ENCODE measurements at regions not wholly inside any gene's neighbourhood (a gene's known extent, or its start where the extent isn't known, plus 50 kb on each side); places are given as distances from the start of the nearest gene placed in this dataset.

GRCh38 chr1:209232197-209232596 is 351.3 kb upstream of the CAMK1G start:
- CTCF ChIA-PET (ENCODE audit: unreplicated experiment): no interaction called here
- no peaks in the 10 kb centered on the region for H3K36me3 ChIP-seq (ENCODE audit: insufficient read depth, low read length)
- H4K20me1 ChIP-seq (ENCODE audit: insufficient read depth, low read length): no peaks in the 10 kb centered on the region
- H3K4me2 ChIP-seq (ENCODE audit: low read length): no peak overlapping the region
- no peaks in the 10 kb centered on the region for H3K9me2 ChIP-seq (ENCODE audit: insufficient read depth, low read length)
- H3K79me2 ChIP-seq (ENCODE audit: insufficient read depth, low read depth, low read length): no peaks in the 10 kb centered on the region
- no peak overlapping the region for H3K4me3 ChIP-seq (ENCODE audit: low read depth, low read length, poor library complexity, severe bottlenecking)
- no TSS peak for BruUV-seq (replicated peaks)
- POLR2A ChIA-PET: no interaction called here
- TF ChIP-seq EZH2phosphoT487 (IDR thresholded peaks at IDR 0.05; ENCODE audit: borderline replicate concordance, low read depth, low read length): no peak
- TF ChIP-seq, protein P1, sequence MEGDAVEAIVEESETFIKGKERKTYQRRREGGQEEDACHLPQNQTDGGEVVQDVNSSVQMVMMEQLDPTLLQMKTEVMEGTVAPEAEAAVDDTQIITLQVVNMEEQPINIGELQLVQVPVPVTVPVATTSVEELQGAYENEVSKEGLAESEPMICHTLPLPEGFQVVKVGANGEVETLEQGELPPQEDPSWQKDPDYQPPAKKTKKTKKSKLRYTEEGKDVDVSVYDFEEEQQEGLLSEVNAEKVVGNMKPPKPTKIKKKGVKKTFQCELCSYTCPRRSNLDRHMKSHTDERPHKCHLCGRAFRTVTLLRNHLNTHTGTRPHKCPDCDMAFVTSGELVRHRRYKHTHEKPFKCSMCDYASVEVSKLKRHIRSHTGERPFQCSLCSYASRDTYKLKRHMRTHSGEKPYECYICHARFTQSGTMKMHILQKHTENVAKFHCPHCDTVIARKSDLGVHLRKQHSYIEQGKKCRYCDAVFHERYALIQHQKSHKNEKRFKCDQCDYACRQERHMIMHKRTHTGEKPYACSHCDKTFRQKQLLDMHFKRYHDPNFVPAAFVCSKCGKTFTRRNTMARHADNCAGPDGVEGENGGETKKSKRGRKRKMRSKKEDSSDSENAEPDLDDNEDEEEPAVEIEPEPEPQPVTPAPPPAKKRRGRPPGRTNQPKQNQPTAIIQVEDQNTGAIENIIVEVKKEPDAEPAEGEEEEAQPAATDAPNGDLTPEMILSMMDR (conservative IDR thresholded peaks at IDR 0.05; ENCODE audit: low read length): no peak
- DNase-seq (ENCODE audit: low spot score): no peak
- no peaks in the 10 kb centered on the region for H3K9me3 ChIP-seq (ENCODE audit: low read length)
- no peaks in the 10 kb centered on the region for H3K4me1 ChIP-seq (ENCODE audit: insufficient read depth, low read length, poor library complexity, severe bottlenecking)
- H3K27ac ChIP-seq (ENCODE audit: low read depth, low read length, poor library complexity, severe bottlenecking): no peak overlapping the region
- H2AFZ ChIP-seq (ENCODE audit: low read length): no peak overlapping the region
- intact Hi-C loops (cut with micrococcal nuclease; ENCODE audit: unreplicated experiment): no loop called here

DNA sequence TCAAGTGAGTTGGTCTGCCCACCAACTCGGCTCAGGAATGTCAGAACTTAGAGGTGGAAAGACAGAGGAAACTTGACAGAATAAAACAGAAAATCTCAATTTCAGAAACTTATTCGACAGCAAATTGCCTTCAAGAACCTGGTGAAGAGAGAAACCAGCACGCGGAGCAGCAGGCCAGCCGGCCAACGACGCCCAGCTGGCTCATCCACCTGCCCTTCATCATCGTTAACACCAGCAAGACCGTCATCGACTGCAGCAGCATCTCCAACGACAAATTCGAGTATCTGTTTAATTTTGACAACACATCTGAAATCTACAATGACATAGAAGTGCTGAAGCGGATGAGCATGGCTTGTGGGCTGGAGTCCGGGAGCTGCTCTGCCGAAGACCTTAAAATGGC is 350.8 kb upstream of the CAMK1G start:
- H4K20me1 ChIP-seq (ENCODE audit: insufficient read depth, low read length): no peaks in the 10 kb centered on the region
- POLR2A ChIA-PET: no interaction called here
- CTCF ChIA-PET (ENCODE audit: unreplicated experiment): no interaction called here
- TF ChIP-seq, protein P1 (conservative IDR thresholded peaks at IDR 0.05; ENCODE audit: low read length): no peak
- TF ChIP-seq EZH2phosphoT487 (IDR thresholded peaks at IDR 0.05; ENCODE audit: borderline replicate concordance, low read depth, low read length): no peak
- no peaks in the 10 kb centered on the region for H3K79me2 ChIP-seq (ENCODE audit: insufficient read depth, low read depth, low read length)
- intact Hi-C loops (cut with micrococcal nuclease; ENCODE audit: unreplicated experiment): no loop called here
- H2AFZ ChIP-seq (ENCODE audit: low read length): no peak overlapping the region
- no peaks in the 10 kb centered on the region for H3K9me3 ChIP-seq (ENCODE audit: low read length)
- no peak overlapping the region for H3K27ac ChIP-seq (ENCODE audit: low read depth, low read length, poor library complexity, severe bottlenecking)
- no TSS peak for BruUV-seq (replicated peaks)
- no peak overlapping the region for H3K4me3 ChIP-seq (ENCODE audit: low read depth, low read length, poor library complexity, severe bottlenecking)
- H3K4me1 ChIP-seq (ENCODE audit: insufficient read depth, low read length, poor library complexity, severe bottlenecking): no peaks in the 10 kb centered on the region
- no peak for DNase-seq (ENCODE audit: low spot score)
- no peak overlapping the region for H3K4me2 ChIP-seq (ENCODE audit: low read length)
- no peaks in the 10 kb centered on the region for H3K9me2 ChIP-seq (ENCODE audit: insufficient read depth, low read length)
- no peaks in the 10 kb centered on the region for H3K36me3 ChIP-seq (ENCODE audit: insufficient read depth, low read length)

DNA sequence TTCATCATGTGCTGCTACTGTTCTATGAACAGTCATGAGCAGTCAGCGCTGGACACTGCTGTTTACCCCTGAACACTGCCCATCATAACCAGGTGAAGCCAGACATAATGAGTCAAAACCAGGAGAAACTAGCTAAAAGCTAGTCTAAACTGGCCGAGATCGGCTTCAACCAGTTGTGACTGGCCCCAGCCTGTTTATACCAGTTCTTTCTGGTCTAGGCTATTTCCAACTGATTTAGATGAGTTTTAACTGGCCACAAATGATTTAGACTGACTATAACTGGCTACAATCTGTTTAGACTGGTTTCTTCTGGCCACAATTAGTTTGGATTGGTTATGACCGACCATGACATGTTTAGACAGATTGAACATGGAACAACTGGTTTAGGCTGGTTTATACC is 348.3 kb upstream of the CAMK1G start:
- BruUV-seq (replicated peaks): no TSS peak
- H2AFZ ChIP-seq (ENCODE audit: low read length): no peak overlapping the region
- no peak overlapping the region for H3K27ac ChIP-seq (ENCODE audit: low read depth, low read length, poor library complexity, severe bottlenecking)
- H3K4me2 ChIP-seq (ENCODE audit: low read length): no peak overlapping the region
- TF ChIP-seq, protein P1 (conservative IDR thresholded peaks at IDR 0.05; ENCODE audit: low read length): no peak
- no peak for TF ChIP-seq EZH2phosphoT487 (IDR thresholded peaks at IDR 0.05; ENCODE audit: borderline replicate concordance, low read depth, low read length)
- H3K4me3 ChIP-seq (ENCODE audit: low read depth, low read length, poor library complexity, severe bottlenecking): no peak overlapping the region
- H3K36me3 ChIP-seq (ENCODE audit: insufficient read depth, low read length): no peaks in the 10 kb centered on the region
- ChIA-PET POLR2A (no interaction called here), CTCF (ENCODE audit: unreplicated experiment) (no interaction called here)
- no peaks in the 10 kb centered on the region for H4K20me1 ChIP-seq (ENCODE audit: insufficient read depth, low read length)
- no peaks in the 10 kb centered on the region for H3K9me2 ChIP-seq (ENCODE audit: insufficient read depth, low read length)
- H3K4me1 ChIP-seq (ENCODE audit: insufficient read depth, low read length, poor library complexity, severe bottlenecking): no peaks in the 10 kb centered on the region
- intact Hi-C loops (cut with micrococcal nuclease; ENCODE audit: unreplicated experiment): no loop called here
- H3K79me2 ChIP-seq (ENCODE audit: insufficient read depth, low read depth, low read length): no peaks in the 10 kb centered on the region
- H3K9me3 ChIP-seq (ENCODE audit: low read length): no peaks in the 10 kb centered on the region
- DNase-seq (ENCODE audit: low spot score): no peak
